SK-N-SH (cell line): ENCODE measurements at regions not wholly inside any gene's neighbourhood (a gene's known extent, or its start where the extent isn't known, plus 50 kb on each side); places are given as distances from the start of the nearest gene placed in this dataset.

ENCODE experiments used
- CTCF ChIA-PET: fragments of 300-600, 350-600 bp; formaldehyde crosslinking; extraction: SDS; loops from one replicate; lab custom pipeline; 2021; lab: Yijun Ruan, JAX
- POLR2A ChIA-PET: fragments of 350-600 bp; sonication (Branson Sonifier 250); formaldehyde crosslinking; extraction: SDS; loops from one replicate; lab custom pipeline; 2020; ENCODE audit warnings: antibody characterized with exemption, inconsistent platforms; lab: Yijun Ruan, JAX
- DNase-seq: peaks from one replicate; pipeline ENCODE4 v3.0.0; 2012
- H2AFZ ChIP-seq: fragments of 200-600 bp; sonication (generic); 2 replicates; pipeline ENCODE4 v1.8.1; 2016; ENCODE audit warnings: antibody characterized with exemption, mild to moderate bottlenecking, low read depth
- H3F3A ChIP-seq: fragments of 200-600 bp; sonication (generic); replicated peaks from 2 replicates; pipeline ENCODE3; 2016; ENCODE audit warnings: antibody characterized with exemption, mild to moderate bottlenecking; ENCODE audit not compliant: insufficient read depth
- H3K27ac ChIP-seq, 2 experiments: fragments of 200-500 bp in 1 of 2; fragments of 200-600 bp in 1 of 2; sonication (Bioruptor generic) in 1 of 2; sonication (generic), shearing (Covaris generic) in 1 of 2; 2 replicates each; pipeline versions ENCODE4 v1.5.1 to v1.6.1; 2014 to 2016; ENCODE audit warnings: low read depth in 2 of 2, inconsistent platforms in 1 of 2, low read length in 1 of 2, mild to moderate bottlenecking in 1 of 2, mixed read lengths in 1 of 2
- H3K27me3 ChIP-seq: fragments of 200-600 bp; sonication (generic), shearing (Covaris generic); 2 replicates; pipeline ENCODE4 v1.6.1; 2016; ENCODE audit warnings: mixed run types; ENCODE audit not compliant: insufficient read depth
- H3K36me3 ChIP-seq, 2 experiments: fragments of 200-500 bp in 1 of 2; fragments of 200-600 bp in 1 of 2; sonication (Bioruptor generic) in 1 of 2; sonication (generic) in 1 of 2; replicated peaks in 1 of 2; 2 replicates each; pipeline versions ENCODE3 to v1.5.1; 2014 to 2016; ENCODE audit warnings: low read length in 1 of 2, mild to moderate bottlenecking in 1 of 2; ENCODE audit not compliant: insufficient read depth in 2 of 2, control insufficient read depth in 1 of 2
- H3K4me1 ChIP-seq, 2 experiments: fragments of 200-500 bp in 1 of 2; fragments of 200-600 bp in 1 of 2; sonication (Bioruptor generic) in 1 of 2; sonication (generic), shearing (Covaris generic) in 1 of 2; 2 replicates each; pipeline versions ENCODE4 v1.5.1 to v1.6.1; 2014 to 2016; ENCODE audit warnings: low read depth in 1 of 2, low read length in 1 of 2, mixed run types in 1 of 2; ENCODE audit not compliant: insufficient read depth in 2 of 2, control insufficient read depth in 1 of 2
- H3K4me2 ChIP-seq: fragments of 200-600 bp; sonication (generic), shearing (Covaris generic); 2 replicates; pipeline ENCODE4 v1.6.1; 2017; ENCODE audit warnings: mixed run types
- H3K4me3 ChIP-seq, 2 experiments: fragments of 200-500 bp in 1 of 2; fragments of 200-600 bp in 1 of 2; sonication (Bioruptor generic) in 1 of 2; sonication (generic), shearing (Covaris generic) in 1 of 2; 2 replicates each; pipeline versions ENCODE4 v1.5.1 to v1.8.1; 2014 to 2016; ENCODE audit warnings: low read depth in 2 of 2, inconsistent platforms in 1 of 2, low read length in 1 of 2, mild to moderate bottlenecking in 1 of 2, mixed read lengths in 1 of 2, moderate library complexity in 1 of 2
- H3K79me2 ChIP-seq: fragments of 200-600 bp; sonication (generic); 2 replicates; pipeline ENCODE4 v1.8.1; 2017; ENCODE audit warnings: mild to moderate bottlenecking; ENCODE audit not compliant: insufficient read depth
- H3K9ac ChIP-seq: fragments of 200-600 bp; sonication (generic); 2 replicates; pipeline ENCODE4 v1.6.1; 2017; ENCODE audit warnings: mixed run types
- H3K9me2 ChIP-seq: fragments of 200-600 bp; sonication (generic); 2 replicates; pipeline ENCODE4 v1.6.1; 2017; ENCODE audit warnings: mixed run types
- H3K9me3 ChIP-seq: fragments of 200-600 bp; sonication (generic); 2 replicates; pipeline ENCODE4 v1.6.1; 2017; ENCODE audit warnings: mixed run types, mild to moderate bottlenecking, moderate library complexity
- H4K20me1 ChIP-seq: fragments of 200-600 bp; sonication (generic); 2 replicates; pipeline ENCODE4 v1.6.1; 2017; ENCODE audit warnings: mild to moderate bottlenecking, mixed run types; ENCODE audit not compliant: insufficient read depth
- CHD2 ChIP-seq: fragments of 150-350 bp; IDR thresholded peaks from 2 replicates; pipeline ENCODE4 v1.6.1; 2018; ENCODE audit warnings: low read length; ENCODE audit not compliant: partially characterized antibody
- ELF1 ChIP-seq: IDR thresholded peaks from 2 replicates; pipeline ENCODE4 v1.4.0; 2012
- EZH2phosphoT487 ChIP-seq: fragments of 200-600 bp; sonication (generic); IDR thresholded peaks from 2 replicates; pipeline ENCODE4 v1.6.1; 2017; ENCODE audit warnings: low read depth, mixed run types, mild to moderate bottlenecking, antibody characterized with exemption, moderate library complexity, borderline replicate concordance
- FOXM1 ChIP-seq: IDR thresholded peaks from 2 replicates; pipeline ENCODE4 v1.4.0; 2012; ENCODE audit warnings: low read depth, mild to moderate bottlenecking
- GABPA ChIP-seq: IDR thresholded peaks from 2 replicates; pipeline ENCODE4 v1.4.0; 2012; ENCODE audit warnings: low read depth, mild to moderate bottlenecking
- GATA2 ChIP-seq: sonication (generic); formaldehyde crosslinking; IDR thresholded peaks from 2 replicates; pipeline ENCODE4 v1.5.0; 2020; ENCODE audit warnings: mild to moderate bottlenecking, missing genetic modification reagents
- IRF3 ChIP-seq: fragments of 150-350 bp; IDR thresholded peaks from 2 replicates; pipeline ENCODE4 v1.6.1; 2016; ENCODE audit warnings: mild to moderate bottlenecking, low read depth, low read length
- MAX ChIP-seq: IDR thresholded peaks from 2 replicates; pipeline ENCODE4 v1.4.0; 2012; ENCODE audit warnings: low read depth
- POLR2AphosphoS5 ChIP-seq: IDR thresholded peaks from 2 replicates; pipeline ENCODE4 v1.6.1; 2012; ENCODE audit warnings: low read depth, low read length
- RXRA ChIP-seq: IDR thresholded peaks from 2 replicates; pipeline ENCODE4 v1.4.0; 2012; ENCODE audit warnings: low read depth, mild to moderate bottlenecking, borderline replicate concordance
- SMC3 ChIP-seq: IDR thresholded peaks from 2 replicates; pipeline ENCODE4 v1.6.1; 2012; ENCODE audit warnings: low read depth, low read length, improper control_type of control experiment
- TAF1 ChIP-seq: IDR thresholded peaks from 2 replicates; pipeline ENCODE4 v1.6.1; 2012; ENCODE audit warnings: low read depth, mild to moderate bottlenecking, low read length, moderate library complexity, borderline replicate concordance
- WGBS: methylation state at CpG from one replicate; pipeline ENCODE4 v1.1.6; 2017; ENCODE audit warnings: low lambda C conversion rate; 5-methylcytosine and 5-hydroxymethylcytosine counted together

GRCh38 chr11:70016666-70017367, 61.3 kb upstream of the ANO1 start:
- Histone ChIP-seq H4K20me1 (no peaks in the 10 kb centered on the region), H3K9me3 (no peaks in the 10 kb centered on the region), H3K79me2 (no peaks in the 10 kb centered on the region), H3K27ac (no peak overlapping the region), H3K27me3 (no peaks in the 10 kb centered on the region), H3K4me2 (no peak overlapping the region), H3K9ac (no peak overlapping the region), H3K4me1 (no peaks in the 10 kb centered on the region), H2AFZ (no peak overlapping the region; the same call in 1 of the 2 replicates), H3K4me3 (no peak overlapping the region), H3K9me2 (no peaks in the 10 kb centered on the region), H3F3A (no peaks in the 10 kb centered on the region), H3K36me3 (no peaks in the 10 kb centered on the region)
- POLR2A ChIA-PET = no interaction called here
- CTCF ChIA-PET = interaction anchor here (0.7 to 1.3 kb wide), 3 partner anchors 55 to 187 kb away, joined by 3 read pairs; no protein-coding TSS in a partner anchor
- no peak for TF ChIP-seq EZH2phosphoT487
- TF ChIP-seq GATA2 (CRISPR knock-in tag) = no peak
- no peak for TF ChIP-seq POLR2AphosphoS5
- TF ChIP-seq CHD2 = no peak
- no peak for TF ChIP-seq IRF3
- no peak for TF ChIP-seq SMC3
- no peak for TF ChIP-seq ELF1
- TF ChIP-seq GABPA = no peak
- no peak for TF ChIP-seq MAX
- 42% methylated on average over 13 of the region's 14 CpGs for WGBS
- DNase-seq = no peak

DNA sequence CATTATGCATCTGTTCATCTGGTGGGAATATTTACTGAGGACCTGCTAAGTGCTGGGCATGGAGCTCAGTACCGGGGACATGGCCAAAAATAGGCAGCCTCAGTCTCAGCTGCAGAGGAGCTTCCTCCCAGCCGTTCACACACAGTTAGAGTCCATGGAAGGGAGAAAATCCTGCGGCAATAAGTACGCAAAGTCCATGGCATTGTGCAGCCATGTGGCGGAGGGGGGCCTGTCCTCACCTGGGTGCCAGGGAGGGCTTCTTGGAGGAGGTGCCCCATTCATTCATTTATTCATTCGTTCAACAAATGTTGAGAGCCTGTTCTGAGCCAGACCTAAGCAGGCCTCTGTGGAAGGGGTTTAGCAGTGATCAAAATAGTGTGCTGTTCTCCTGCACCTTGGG, 59.3 kb upstream of the ANO1 start:
- POLR2A ChIA-PET = no interaction called here
- Histone ChIP-seq H3K36me3 (no peaks in the 10 kb centered on the region), H3K9ac (no peak overlapping the region), H2AFZ (no peak overlapping the region), H3K4me3 (no peak overlapping the region), H3K4me1 (no peaks in the 10 kb centered on the region), H3K9me2 (no peaks in the 10 kb centered on the region), H3K4me2 (no peak overlapping the region), H4K20me1 (no peaks in the 10 kb centered on the region), H3K9me3 (no peaks in the 10 kb centered on the region), H3K27ac (no peak overlapping the region), H3K79me2 (no peaks in the 10 kb centered on the region), H3F3A (no peaks in the 10 kb centered on the region), H3K27me3 (no peaks in the 10 kb centered on the region)
- no peak for DNase-seq
- 44% methylated on average over 2 of the region's 6 CpGs for WGBS
- no peak for TF ChIP-seq TAF1
- no peak for TF ChIP-seq RXRA
- no peak for TF ChIP-seq FOXM1
- CTCF ChIA-PET = interaction anchor here (1.1 kb wide), 1 partner anchor 14 kb away, joined by 3 read pairs; no protein-coding TSS in a partner anchor
